Heart left ventricle (tissue), 16 donors: ENCODE measurements at regions not wholly inside any gene's neighbourhood (a gene's known extent, or its start where the extent isn't known, plus 50 kb on each side); places are given as distances from the start of the nearest gene placed in this dataset.
"Not testable (repeated sequence)": the region's sequence is repeated elsewhere in the genome, so short reads cannot be mapped to it uniquely, and the experiment has no call there.

ENCODE experiments used
- ATAC-seq, 4 donors: fragments of 200-7000 bp; cut with Tn5 transposase; one replicate each; pipeline ENCODE4 v1.9.1; 2020 to 2022; ENCODE audit warnings: moderate library complexity in 4 of 4, mild to moderate bottlenecking in 3 of 4, moderate number of reproducible peaks in 1 of 4
- DNase-seq, 5 donors: peaks; one replicate each; pipeline ENCODE4 v3.0.0-alpha.2; 2020
- H3K27ac ChIP-seq, 12 donors: fragments of 200-600 bp; sonication (generic) in 4 of 12; one replicate each; pipeline versions ENCODE4 v1.5.0 to v1.8.0; 2016 to 2022; ENCODE audit warnings: mild to moderate bottlenecking in 2 of 12
- H3K27me3 ChIP-seq, 9 donors: fragments of 200-600 bp; sonication (generic) in 2 of 9; one replicate each; pipeline versions ENCODE4 v1.5.1 to v1.8.0; 2016 to 2022; ENCODE audit warnings: mild to moderate bottlenecking in 3 of 9
- H3K36me3 ChIP-seq, 9 donors: fragments of 200-600 bp; sonication (generic) in 2 of 9; one replicate each; pipeline versions ENCODE4 v1.5.0 to v1.8.0; 2018 to 2022; ENCODE audit warnings: mild to moderate bottlenecking in 2 of 9
- H3K4me1 ChIP-seq, 12 donors: fragments of 200-600 bp; sonication (generic) in 4 of 12; one replicate each; pipeline versions ENCODE4 v1.5.0 to v1.8.0; 2016 to 2022; ENCODE audit warnings: mild to moderate bottlenecking in 3 of 12
- H3K4me3 ChIP-seq, 12 donors: fragments of 200-600 bp; sonication (generic) in 4 of 12; one replicate each; pipeline versions ENCODE4 v1.5.0 to v1.8.0; 2017 to 2022; ENCODE audit warnings: mild to moderate bottlenecking in 9 of 12, moderate library complexity in 4 of 12
- H3K9me3 ChIP-seq, 12 donors: fragments of 200-600 bp; sonication (generic) in 4 of 12; one replicate each; pipeline versions ENCODE4 v1.5.0 to v1.8.0; 2016 to 2022; ENCODE audit warnings: mild to moderate bottlenecking in 1 of 12
- CTCF ChIP-seq, 12 donors: fragments of 200-600 bp; sonication (generic) in 4 of 12; IDR thresholded peaks; one replicate each; pipeline versions ENCODE4 v1.5.0 to v1.8.0; 2018 to 2022; ENCODE audit warnings: antibody characterized with exemption in 12 of 12, mild to moderate bottlenecking in 5 of 12
- POLR2A ChIP-seq, 2 donors: fragments of 450-650 bp; IDR thresholded peaks; one replicate each; pipeline ENCODE4 v1.6.1; 2017; ENCODE audit warnings: antibody characterized with exemption in 2 of 2, mild to moderate bottlenecking in 2 of 2, moderate library complexity in 2 of 2
- WGBS, 4 donors: extraction: QIAGEN DNeasy Blood & Tissue Kit in 2 of 4; methylation state at CpG; one replicate each; pipeline versions ENCODE4 v1.1.5 to v1.1.7; 2013 to 2018; 5-methylcytosine and 5-hydroxymethylcytosine counted together
- intact Hi-C, 10 donors: fragments of 100-400 bp; cut with DNase I; formaldehyde crosslinking; loops; one replicate each; pipeline versions ENCODE4 v1.11.1 to v1.14.2; 2022
- donor health status: ischemic (EF 13 %, LVEDD 7.1; RV severe dilation, severe dysfunction).
- donor health status: healthy with polysubstance abuse.
- donor health status: DM: no; HTN: yes; CAD: no.
- donor health status: DM: no; HTN: no; CAD: no.
- donor health status: ischemic (EF 25% LVEDD 6.9; RV normal size, moderate dysfunction).
- donor health status: ischemic (EF 25% LVEDD 5.7; RV mildly dilated, moderate dysfunction).
- donor health status: healthy.
- donor health status: DM: yes; HTN: yes; CAD: no.
- donor health status: ischemic (EF 35%, LVEDD 5.7; RV mildly dilated, moderate dysfunction).
- donor health status: nonischemic (EF 11% LVEDD 7.7; RV severe dilation, severe dysfunction).
- donor health status: DM: yes; HTN: yes; CAD: no.
- donor health status: PGD.
- donor health status: ischemic (EF 29% LVEDD 5.4; RV normal size, mild dysfunction).
- donor health status: nonischemic (EF 23%, LVEDD 6.1; RV moderate dilation, normal function).

- 82 to 98% (median 92%) methylated on average over 3 to 6 of the region's 6 CpGs for WGBS, 4 donors
- not testable (repeated sequence) for H3K4me3 ChIP-seq
These were observed 51.1 kb upstream of the RASSF6 start for GRCh38 chr4:73671348-73671747.

GRCh38 chr4:73673286-73673685 lies 53.0 kb upstream of the RASSF6 start:
- WGBS, 4 donors: 73 to 80% (median 79%) methylated on average over 9 of the region's 9 CpGs
- DNase-seq (peak in 2 of 5 donors; percentile 7 to 25), ATAC-seq (peak in 3 of 4 donors; percentile 41 to 73 (median 71))
- intact Hi-C loops: no loop called here
- Histone ChIP-seq H3K36me3 (no peaks in the 10 kb centered on the region), H3K4me1 (peaks cover 0 to 17% (median 0%) of the 10 kb centered on the region in 12 donors), H3K27me3 (no peaks in the 10 kb centered on the region), H3K27ac (peak overlapping the region in 1 of 12 donors; percentile 30), H3K4me3 (no peak overlapping the region), H3K9me3 (no peaks in the 10 kb centered on the region)
- TF ChIP-seq CTCF (IDR thresholded peaks at IDR 0.05) (no peak), POLR2A (IDR thresholded peaks at IDR 0.05) (no peak)

More at GRCh38 chr4:73671348-73671747, 51.1 kb upstream of the RASSF6 start:
- DNase-seq, ATAC-seq, H3K36me3 ChIP-seq, H3K4me1 ChIP-seq, H3K27ac ChIP-seq, H3K27me3 ChIP-seq, H3K9me3 ChIP-seq, intact Hi-C loops: not testable (repeated sequence)

- no peak overlapping the region for H3K4me3 ChIP-seq
- 73 to 80% (median 79%) methylated on average over 5 to 6 of the region's 6 CpGs for WGBS, 4 donors
- intact Hi-C loops: no loop called here
- no peaks in the 10 kb centered on the region for H3K9me3 ChIP-seq
- no peaks in the 10 kb centered on the region for H3K27me3 ChIP-seq
- no peak overlapping the region for H3K27ac ChIP-seq
- TF ChIP-seq CTCF (IDR thresholded peaks at IDR 0.05) (no peak), POLR2A (IDR thresholded peaks at IDR 0.05) (no peak)
- ATAC-seq (peak in 2 of 4 donors; percentile 54 to 80), DNase-seq (peak in 2 of 5 donors; percentile 8 to 29)
- no peaks in the 10 kb centered on the region for H3K36me3 ChIP-seq
- H3K4me1 ChIP-seq: peaks cover 0 to 17% (median 0%) of the 10 kb centered on the region in 12 donors
These were observed 54.2 kb upstream of the RASSF6 start for GRCh38 chr4:73674451-73674919.

- peaks cover 0 to 12% (median 0%) of the 10 kb centered on the region in 12 donors for H3K4me1 ChIP-seq
- H3K4me3 ChIP-seq: no peak overlapping the region
- H3K36me3 ChIP-seq: no peaks in the 10 kb centered on the region
- DNase-seq (no peak), ATAC-seq (no peak)
- H3K27me3 ChIP-seq: no peaks in the 10 kb centered on the region
- 77 to 84% (median 81%) methylated on average over 2 of the region's 2 CpGs for WGBS, 4 donors
- H3K9me3 ChIP-seq: no peaks in the 10 kb centered on the region
- no peak overlapping the region for H3K27ac ChIP-seq
- no peak for TF ChIP-seq CTCF (IDR thresholded peaks at IDR 0.05)
- TF ChIP-seq POLR2A (IDR thresholded peaks at IDR 0.05): no peak
- intact Hi-C loops: no loop called here
These were observed 55.4 kb upstream of the RASSF6 start for GRCh38 chr4:73675623-73676022.

GRCh38 chr4:73676136-73676535 lies 55.9 kb upstream of the RASSF6 start:
- WGBS, 4 donors: 87 to 98% (median 94%) methylated on average over 2 of the region's 2 CpGs
- intact Hi-C loops: no loop called here
- DNase-seq (no peak), ATAC-seq (no peak)
- TF ChIP-seq POLR2A (IDR thresholded peaks at IDR 0.05) (no peak), CTCF (IDR thresholded peaks at IDR 0.05) (no peak)
- no peaks in the 10 kb centered on the region for H3K36me3 ChIP-seq
- no peak overlapping the region for H3K4me3 ChIP-seq
- peaks cover 0 to 12% (median 0%) of the 10 kb centered on the region in 12 donors for H3K4me1 ChIP-seq
- H3K27ac ChIP-seq: no peak overlapping the region
- H3K27me3 ChIP-seq: no peaks in the 10 kb centered on the region
- H3K9me3 ChIP-seq: no peaks in the 10 kb centered on the region
